C1 segment of cervical spinal cord (tissue), 14 donors: ENCODE measurements at regions not wholly inside any gene's neighbourhood (a gene's known extent, or its start where the extent isn't known, plus 50 kb on each side); places are given as distances from the start of the nearest gene placed in this dataset.

ENCODE experiments used
- DNase-seq, 14 donors: peaks; one replicate each; lab custom pipeline; 2025; lab: John Stamatoyannopoulos, UW

GRCh38 chr3:6177417-6177816 is 683.5 kb upstream of the GRM7 start:
- DNase-seq = no peak

DNA sequence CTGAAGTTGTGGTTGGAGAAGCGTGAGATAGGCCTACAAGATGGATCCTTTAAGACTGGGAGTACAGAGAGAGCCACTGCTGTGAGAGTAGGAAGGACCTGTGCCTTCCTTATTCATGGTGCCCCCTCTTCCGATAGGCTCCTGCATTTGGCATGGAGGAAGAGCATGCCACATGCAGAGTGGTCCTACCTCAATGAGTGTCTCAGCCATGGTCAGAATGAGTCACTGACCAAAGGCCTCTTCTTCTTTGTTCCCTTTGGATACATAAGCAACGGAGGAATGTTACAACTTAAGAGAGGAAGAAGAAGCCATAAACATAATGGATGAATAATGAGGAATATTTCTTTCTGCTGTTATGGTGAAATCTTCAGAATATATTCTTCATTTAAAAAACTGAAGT is 681.2 kb upstream of the GRM7 start:
- no peak for DNase-seq

GRCh38 chr3:6180171-6180570 is 680.7 kb upstream of the GRM7 start:
- no peak for DNase-seq

GRCh38 chr3:6182476-6182875 is 678.4 kb upstream of the GRM7 start:
- DNase-seq = no peak

DNA sequence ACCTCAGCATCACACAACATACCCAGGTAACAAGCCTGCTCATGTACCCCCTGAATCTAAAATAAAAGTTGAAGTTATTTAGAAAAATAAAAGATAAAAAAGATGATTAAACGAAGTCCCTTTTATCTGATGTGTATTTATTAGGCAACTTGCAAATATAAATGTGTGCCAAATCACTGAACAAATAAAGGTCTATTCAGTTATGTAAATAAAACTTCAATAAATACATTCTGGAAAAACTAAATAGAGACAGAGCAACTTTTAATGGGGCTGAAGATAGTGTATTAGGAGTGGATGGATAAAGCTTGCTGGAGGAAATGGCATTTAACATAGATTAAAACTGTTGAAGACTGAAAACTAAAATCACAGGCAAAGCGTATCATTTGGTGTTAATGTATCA is 678.0 kb upstream of the GRM7 start:
- DNase-seq = no peak

- DNase-seq = no peak
Measured at GRCh38 chr3:6189384-6189783, 671.5 kb upstream of the GRM7 start.

DNA sequence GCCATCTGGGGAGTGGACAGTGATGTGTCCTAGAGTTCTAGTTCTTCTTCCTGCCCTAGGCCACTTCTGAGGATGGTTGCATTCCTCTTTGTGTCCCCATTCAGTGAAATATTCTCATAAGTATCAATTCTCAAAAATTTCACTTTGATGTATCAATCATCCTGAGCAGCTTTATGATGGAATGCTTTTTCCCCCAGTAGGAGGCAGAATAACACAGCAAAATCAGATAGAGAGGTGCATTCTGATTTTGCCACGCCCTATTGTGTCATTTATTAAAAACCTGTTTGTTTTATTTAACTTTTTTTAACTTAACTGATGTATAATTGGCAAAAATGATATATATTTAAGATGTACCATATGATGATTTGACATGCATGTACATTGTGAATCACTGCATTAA is 656.0 kb upstream of the GRM7 start:
- DNase-seq = no peak

DNA sequence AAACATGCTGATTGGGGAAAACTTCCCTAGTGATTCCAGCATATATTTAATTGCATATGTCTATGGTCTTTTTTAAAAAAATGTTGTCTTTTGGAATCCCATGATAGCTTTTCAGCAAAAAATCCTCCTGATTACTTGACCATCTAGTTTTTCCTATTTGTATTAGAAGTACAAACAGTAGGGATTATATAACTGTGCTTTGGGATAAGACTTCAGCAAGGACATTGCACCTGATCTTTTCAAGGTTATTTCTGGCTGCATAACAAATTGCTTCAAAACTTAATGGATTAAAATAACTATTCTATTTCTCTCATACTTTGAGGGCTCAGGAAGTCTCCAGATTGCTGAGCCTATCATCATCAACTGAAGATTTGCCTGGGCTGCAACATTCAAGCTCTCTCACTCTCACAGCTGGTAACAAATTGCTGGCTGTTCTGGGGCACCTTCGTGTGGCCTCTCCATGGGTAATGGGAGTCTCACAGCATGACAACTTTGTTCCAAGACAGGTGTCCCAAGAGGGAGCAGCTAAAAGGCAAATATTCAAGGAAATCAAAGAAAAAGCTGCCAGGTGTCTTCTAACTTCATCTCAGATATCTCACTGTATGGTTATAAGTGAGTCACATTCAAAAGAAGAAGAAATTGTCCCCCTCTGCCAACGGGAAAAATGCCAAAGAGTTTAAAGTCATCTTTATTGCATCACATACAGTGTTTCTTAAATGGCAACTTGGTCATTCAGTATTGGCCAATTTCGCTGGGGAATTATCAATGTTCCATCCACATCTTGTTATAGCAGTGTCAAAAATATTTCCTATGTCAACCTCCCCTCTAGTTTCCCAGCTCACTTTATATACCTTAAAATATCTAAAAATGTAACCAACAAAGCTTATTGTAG is 644.5 kb upstream of the GRM7 start:
- no peak for DNase-seq

- no peak for DNase-seq
Measured at GRCh38 chr3:6220447-6220846, 640.5 kb upstream of the GRM7 start.

DNA sequence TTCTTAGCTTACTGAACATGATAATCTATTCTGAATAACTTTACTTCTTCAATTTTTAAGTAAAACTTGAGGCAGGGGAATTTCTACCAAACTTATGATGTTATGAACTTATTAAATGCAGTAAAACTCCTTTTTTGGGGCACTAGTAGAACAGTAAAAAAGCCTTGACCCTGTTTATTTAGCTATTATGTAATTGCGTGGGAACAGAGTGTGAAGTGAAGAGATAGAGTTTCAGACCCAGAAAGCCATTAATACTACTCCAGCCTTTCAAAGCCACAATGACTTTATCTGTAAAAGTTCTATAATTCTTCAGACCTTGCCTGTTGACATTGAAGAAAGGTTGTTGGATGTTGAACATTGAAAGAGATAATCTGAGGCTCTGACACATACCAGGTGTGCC is 638.8 kb upstream of the GRM7 start:
- no peak for DNase-seq

- no peak for DNase-seq
Measured at GRCh38 chr3:6223572-6223971, 637.3 kb upstream of the GRM7 start.

DNA sequence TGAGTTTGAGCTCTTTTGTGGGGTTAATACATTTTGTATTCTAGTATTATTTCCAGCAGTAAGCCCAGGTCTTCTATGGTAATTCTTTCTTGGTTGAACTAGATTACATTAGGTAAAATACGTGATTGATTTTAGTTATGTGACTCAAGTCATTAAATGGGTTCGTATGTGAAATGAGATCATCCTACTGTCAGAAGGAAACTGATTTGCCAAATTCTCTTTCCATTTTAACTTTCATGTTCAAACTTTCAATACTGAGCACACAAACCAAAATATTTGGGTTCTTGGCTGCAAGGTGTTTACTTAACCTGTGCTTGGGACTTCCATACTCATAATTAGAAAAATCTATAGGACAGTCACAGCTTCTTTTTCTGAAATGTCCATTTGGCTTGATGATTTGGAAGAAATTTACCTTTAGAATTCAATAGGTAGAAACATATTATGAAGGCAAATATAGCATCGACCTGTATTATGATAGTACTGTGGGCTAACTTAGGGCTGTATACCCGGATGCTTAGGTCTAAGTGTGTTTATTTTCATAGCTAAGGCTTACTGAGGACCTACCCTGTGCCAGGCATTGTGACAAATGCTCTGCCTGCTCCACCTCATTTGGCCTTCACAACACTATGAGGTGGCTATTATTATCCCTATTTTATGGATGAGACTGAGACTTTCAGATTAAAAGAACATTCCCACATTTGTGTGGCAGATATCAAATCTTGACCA is 631.8 kb upstream of the GRM7 start:
- no peak for DNase-seq

DNA sequence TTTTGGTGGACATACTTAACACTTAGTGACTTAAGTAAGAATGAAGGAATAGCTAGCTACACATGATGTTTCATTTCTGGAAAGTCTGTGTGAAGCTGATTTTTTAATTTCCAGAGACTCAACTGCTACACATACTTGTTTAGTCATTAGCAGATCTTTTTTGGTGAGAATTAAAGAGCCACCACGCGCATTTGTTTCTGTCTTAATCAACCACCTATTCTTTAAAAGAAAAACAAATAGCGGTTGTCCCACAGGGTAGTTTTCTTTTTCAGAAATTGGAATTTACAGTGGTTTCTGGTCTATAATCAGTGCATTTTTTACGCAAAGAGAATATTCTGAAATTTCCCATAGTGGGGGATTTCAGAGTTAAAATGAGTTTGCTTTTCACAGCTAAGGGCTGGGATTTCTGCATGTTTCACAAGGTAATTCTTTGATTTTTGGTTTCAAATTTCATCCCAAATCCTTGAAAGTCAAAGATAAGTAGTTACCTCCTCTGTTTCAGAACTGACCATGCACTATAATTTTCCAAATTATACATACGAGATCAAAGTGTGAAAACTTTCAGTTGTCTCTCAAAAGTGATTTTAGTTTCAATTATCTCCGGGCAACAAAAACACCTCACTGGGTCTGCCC is 631.0 kb upstream of the GRM7 start:
- no peak for DNase-seq

GRCh38 chr3:6242104-6242503 is 618.8 kb upstream of the GRM7 start:
- DNase-seq = no peak

- DNase-seq = no peak
Measured at GRCh38 chr3:6248528-6248927, 612.4 kb upstream of the GRM7 start.

DNA sequence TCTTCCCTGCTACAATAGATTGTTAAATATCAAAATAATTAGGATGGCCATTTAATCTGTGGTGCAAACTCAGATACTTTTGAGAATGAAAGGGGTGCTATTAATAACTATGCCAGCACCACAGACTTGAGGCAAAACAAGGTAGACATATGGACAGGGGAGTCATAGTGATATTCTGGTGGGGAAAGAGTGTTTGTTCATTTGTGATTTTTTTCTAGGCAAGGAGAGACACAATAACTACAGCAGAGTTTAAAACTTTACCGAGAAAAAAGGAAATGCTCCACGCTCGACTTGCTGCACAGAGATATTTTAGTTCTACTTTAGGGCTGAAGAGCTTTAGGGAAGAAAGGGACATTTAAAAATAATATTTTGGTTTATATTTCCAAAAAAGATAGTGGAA is 611.2 kb upstream of the GRM7 start:
- no peak for DNase-seq

- no peak for DNase-seq
Measured at GRCh38 chr3:6250167-6250566, 610.7 kb upstream of the GRM7 start.

- no peak for DNase-seq
Measured at GRCh38 chr3:6251612-6252400, 609.1 kb upstream of the GRM7 start.

- no peak for DNase-seq
Measured at GRCh38 chr3:6254490-6254889, 606.4 kb upstream of the GRM7 start.

- DNase-seq = no peak
Measured at GRCh38 chr3:6255229-6255628, 605.7 kb upstream of the GRM7 start.

GRCh38 chr3:6260551-6261191 is 600.2 kb upstream of the GRM7 start:
- no peak for DNase-seq
